ENCODE measurements at regions not wholly inside any gene's neighbourhood (a gene's known extent, or its start where the extent isn't known, plus 50 kb on each side); places are given as distances from the start of the nearest gene placed in this dataset.

GRCh38 chr1:194252199-194252598 lies 1065.8 kb upstream of the B3GALT2 start:
- Histone ChIP-seq H3K4me2 (ENCODE audit: low read length) (no peak overlapping the region), H3K4me3 (replicated peaks in 1 of 2; ENCODE audit: low read depth in 1 of 2, low read length in 2 of 2) (no peak overlapping the region), H3K9me2 (ENCODE audit: insufficient read depth) (no peaks in the 10 kb centered on the region), H3K36me3 (ENCODE audit: control insufficient read depth in 1 of 2, insufficient read depth in 2 of 2, low read length in 2 of 2) (no peaks in the 10 kb centered on the region), H3K27ac (ENCODE audit: low read depth, low read length) (no peak overlapping the region), H3K9ac (ENCODE audit: low read length) (no peak overlapping the region), H3K27me3 (ENCODE audit: insufficient read depth, low read length) (no peaks in the 10 kb centered on the region), H4K20me1 (ENCODE audit: insufficient read depth) (no peaks in the 10 kb centered on the region), H3K79me2 (ENCODE audit: insufficient read depth, low read length) (no peaks in the 10 kb centered on the region), H2AFZ (ENCODE audit: low read depth, low read length, poor library complexity, severe bottlenecking) (no peak overlapping the region), H3K9me3 (ENCODE audit: control insufficient read depth in 1 of 2, insufficient read depth in 1 of 2, low read depth in 1 of 2, low read length in 2 of 2) (no peaks in the 10 kb centered on the region), H3K4me1 (ENCODE audit: control insufficient read depth in 1 of 2, insufficient read depth in 2 of 2, low read length in 2 of 2) (no peaks in the 10 kb centered on the region)
- POLR2A ChIA-PET: no interaction called here
- CTCF ChIA-PET: no interaction called here
- intact Hi-C loops (cut with micrococcal nuclease): no loop called here
- no peak for TF ChIP-seq SRF (IDR thresholded peaks at IDR 0.05; ENCODE audit: low read depth)
- no peak for TF ChIP-seq ZBTB33 (IDR thresholded peaks at IDR 0.05; ENCODE audit: extremely low read depth, insufficient replicate concordance, low read length)
- no peak for TF ChIP-seq SP1 (IDR thresholded peaks at IDR 0.05; ENCODE audit: low read depth)
- TF ChIP-seq SIN3A (IDR thresholded peaks at IDR 0.05; ENCODE audit: low read depth): no peak
- no peak for TF ChIP-seq ZNF274 (IDR thresholded peaks at IDR 0.05; ENCODE audit: low read depth, low read length)
- no peak for TF ChIP-seq REST (IDR thresholded peaks at IDR 0.05; ENCODE audit: low read depth)
- no peak for TF ChIP-seq EZH2phosphoT487 (IDR thresholded peaks at IDR 0.05; ENCODE audit: borderline replicate concordance)
- TF ChIP-seq ZFX (IDR thresholded peaks at IDR 0.05): no peak
- TF ChIP-seq CEBPB (IDR thresholded peaks at IDR 0.05; ENCODE audit: low read depth): no peak
- no peak for TF ChIP-seq TCF7L2 (IDR thresholded peaks at IDR 0.05; ENCODE audit: borderline replicate concordance, extremely low read depth, insufficient read depth, insufficient read length)
- no peak for TF ChIP-seq ATF3 (IDR thresholded peaks at IDR 0.05)
- TF ChIP-seq CBX3 (IDR thresholded peaks at IDR 0.05; ENCODE audit: low read depth): no peak
- no peak for TF ChIP-seq EZH2 (IDR thresholded peaks at IDR 0.05)
- TF ChIP-seq YY1 (IDR thresholded peaks at IDR 0.05; ENCODE audit: extremely low read depth, insufficient replicate concordance, low read depth, low read length): no peak
- TF ChIP-seq POLR2A (IDR thresholded peaks at IDR 0.05; ENCODE audit: borderline replicate concordance, extremely low read depth, insufficient read depth, insufficient read length): no peak
- RAD21 ChIA-PET (ENCODE audit: low non-redundant PET in 1 of 2, low total read pairs in 2 of 2, uncharacterized antibody in 2 of 2, unreplicated experiment in 2 of 2): no interaction called here
- no TSS peak for BruUV-seq (replicated peaks)
- DNase-seq (ENCODE audit: low read depth, low spot score): no peak
- no peak for ATAC-seq

Data from HCT116 (cell line).